H7 (cell line): ENCODE measurements at regions not wholly inside any gene's neighbourhood (a gene's known extent, or its start where the extent isn't known, plus 50 kb on each side); places are given as distances from the start of the nearest gene placed in this dataset.
A peak's percentile ranks its signal among the peaks of the same experiment; 100 is the strongest.
"Not testable (repeated sequence)": the region's sequence is repeated elsewhere in the genome, so short reads cannot be mapped to it uniquely, and the experiment has no call there.

Source experiments
- DNase-seq: peaks from one replicate; pipeline ENCODE4 v3.0.0; 2012
- H3K27me3 ChIP-seq: 2 replicates; pipeline ENCODE4 v1.6.0; 2011; ENCODE audit warnings: mild to moderate bottlenecking, low read length; ENCODE audit not compliant: control insufficient read depth, insufficient read depth
- H3K36me3 ChIP-seq: replicated peaks from 2 replicates; pipeline ENCODE4 v1.5.1; 2011; ENCODE audit warnings: low read length; ENCODE audit not compliant: control insufficient read depth, insufficient read depth
- H3K4me3 ChIP-seq: 2 replicates; pipeline ENCODE4 v1.5.1; 2011; ENCODE audit warnings: low read depth, mild to moderate bottlenecking, control low read depth, low read length, moderate library complexity; ENCODE audit not compliant: insufficient read depth

GRCh38 chr1:90811444-90811950 is 94.4 kb upstream of the BARHL2 start:
- not testable (repeated sequence) for DNase-seq, H3K4me3 ChIP-seq, H3K36me3 ChIP-seq, H3K27me3 ChIP-seq

DNA sequence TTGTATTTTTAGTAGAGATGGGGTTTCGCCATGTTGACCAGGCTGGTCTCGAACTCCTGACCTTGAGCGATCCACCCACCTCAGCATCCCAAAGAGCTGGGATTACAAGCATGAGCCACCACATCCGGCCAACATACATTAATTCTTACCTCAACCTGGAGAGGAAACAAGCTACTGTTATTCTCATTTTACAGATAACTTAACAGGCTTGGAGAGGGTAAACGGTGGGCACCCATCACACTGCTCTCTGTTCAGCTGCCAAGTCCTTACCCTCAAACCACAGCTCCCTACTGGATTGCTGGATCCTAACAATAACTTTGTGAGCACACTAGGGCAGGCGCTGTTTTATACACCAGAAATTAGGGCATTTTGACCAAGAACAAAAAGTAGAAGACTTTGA is 93.6 kb upstream of the BARHL2 start:
- Histone ChIP-seq H3K27me3 (peaks cover 4% of the 10 kb centered on the region), H3K36me3 (no peaks in the 10 kb centered on the region), H3K4me3 (no peak overlapping the region)
- DNase-seq: no peak

DNA sequence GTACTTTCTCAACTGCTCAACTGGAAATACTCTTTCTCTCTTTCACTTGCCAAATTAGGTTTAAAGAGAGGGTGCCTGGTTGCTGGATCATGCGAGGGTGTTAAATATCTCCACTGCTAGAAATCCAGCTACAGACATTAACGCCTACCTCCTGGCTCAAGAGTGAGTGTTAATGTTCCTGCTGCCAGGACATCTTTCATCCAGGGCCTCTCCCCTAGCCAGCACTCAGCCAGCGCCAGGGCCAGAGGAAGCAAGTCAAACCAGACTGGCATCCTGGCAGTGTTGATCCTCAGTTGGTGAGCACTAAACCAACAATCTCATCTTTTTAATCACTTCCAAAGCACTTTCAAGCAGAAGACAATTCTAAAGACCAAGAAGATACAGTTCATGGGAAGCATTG is 92.9 kb upstream of the BARHL2 start:
- Histone ChIP-seq H3K36me3 (no peaks in the 10 kb centered on the region), H3K27me3 (peaks cover 4% of the 10 kb centered on the region), H3K4me3 (no peak overlapping the region)
- no peak for DNase-seq

DNA sequence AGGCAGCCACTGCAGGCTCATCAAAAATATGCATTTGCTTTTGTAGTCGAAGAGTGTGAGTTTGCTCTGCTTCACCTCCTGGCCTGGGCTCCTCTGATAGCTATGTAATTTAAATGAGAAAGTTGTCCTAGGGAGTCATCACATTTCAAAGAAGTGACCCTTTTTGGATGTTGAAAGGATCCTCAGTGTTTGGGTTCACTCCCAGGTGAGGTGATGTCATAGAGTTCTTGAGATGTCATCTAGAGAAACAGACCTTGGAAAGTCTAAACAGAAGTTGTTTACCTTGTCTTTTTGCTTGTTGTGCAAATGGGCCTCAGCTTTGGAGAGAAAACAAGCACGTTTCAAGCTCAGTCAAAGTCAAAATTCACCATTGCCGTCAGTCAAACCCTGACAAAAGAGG is 92.0 kb upstream of the BARHL2 start:
- Histone ChIP-seq H3K36me3 (no peaks in the 10 kb centered on the region), H3K4me3 (no peak overlapping the region), H3K27me3 (peaks cover 4% of the 10 kb centered on the region)
- DNase-seq: peak; percentile 20

- Histone ChIP-seq H3K36me3 (no peaks in the 10 kb centered on the region), H3K27me3 (peaks cover 4% of the 10 kb centered on the region), H3K4me3 (no peak overlapping the region)
- DNase-seq: no peak
Measured at GRCh38 chr1:90807329-90807728, 90.2 kb upstream of the BARHL2 start.

- no peaks in the 10 kb centered on the region for H3K36me3 ChIP-seq
- peaks cover 2% of the 10 kb centered on the region; the same call in 1 of the 2 replicates for H3K27me3 ChIP-seq
- no peak overlapping the region for H3K4me3 ChIP-seq
- no peak for DNase-seq
Measured at GRCh38 chr1:90802622-90803021, 85.5 kb upstream of the BARHL2 start.

- no peak overlapping the region for H3K4me3 ChIP-seq
- DNase-seq: no peak
- H3K27me3 ChIP-seq: no peaks in the 10 kb centered on the region; the same call in 1 of the 2 replicates
- H3K36me3 ChIP-seq: no peaks in the 10 kb centered on the region
Measured at GRCh38 chr1:90800012-90800717, 83.1 kb upstream of the BARHL2 start.

DNA sequence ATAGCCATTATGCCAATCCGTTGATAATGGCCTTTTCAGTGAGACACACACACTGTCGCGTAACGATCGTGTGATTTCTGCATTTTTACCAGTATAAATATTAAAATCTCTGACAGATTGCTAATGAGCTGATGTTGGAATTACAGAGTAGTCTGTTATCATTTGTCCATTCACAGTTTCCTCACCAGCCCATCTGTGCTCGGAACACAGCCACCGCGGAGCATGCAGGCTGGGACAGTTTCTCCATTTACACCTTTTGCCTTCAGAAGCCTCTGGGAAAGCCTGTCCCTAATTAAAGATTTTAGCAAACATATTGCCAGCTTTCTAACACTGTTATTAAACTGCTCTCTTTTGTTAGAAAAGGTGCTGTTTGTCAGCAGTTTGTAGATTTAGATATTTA is 82.2 kb upstream of the BARHL2 start:
- no peak for DNase-seq
- H3K36me3 ChIP-seq: no peaks in the 10 kb centered on the region
- H3K27me3 ChIP-seq: no peaks in the 10 kb centered on the region; the same call in 1 of the 2 replicates
- no peak overlapping the region for H3K4me3 ChIP-seq

GRCh38 chr1:90798883-90799282 is 81.8 kb upstream of the BARHL2 start:
- Histone ChIP-seq H3K4me3 (no peak overlapping the region), H3K27me3 (no peaks in the 10 kb centered on the region; the same call in 1 of the 2 replicates), H3K36me3 (no peaks in the 10 kb centered on the region)
- DNase-seq: no peak

DNA sequence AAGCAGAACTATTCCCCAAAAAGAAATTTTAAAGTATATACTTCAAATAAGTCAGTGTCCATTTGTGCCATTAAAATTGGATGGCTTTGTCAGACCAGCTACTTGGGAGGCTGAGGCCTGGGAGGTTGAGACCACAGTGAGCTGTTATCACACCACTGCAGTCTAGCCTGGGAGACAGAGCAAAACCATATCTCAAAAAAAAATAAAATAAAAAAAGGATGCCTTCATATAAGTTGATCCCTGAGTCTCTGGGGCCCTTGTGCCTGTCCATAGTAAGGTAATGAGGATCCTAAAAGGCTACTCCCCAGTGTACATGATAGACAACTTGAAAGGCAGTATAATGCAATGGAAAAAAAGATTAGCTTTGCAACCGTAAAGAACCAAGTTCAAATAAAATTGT is 81.2 kb upstream of the BARHL2 start:
- Histone ChIP-seq H3K36me3 (no peaks in the 10 kb centered on the region), H3K4me3 (no peak overlapping the region), H3K27me3 (no peaks in the 10 kb centered on the region; the same call in 1 of the 2 replicates)
- DNase-seq: no peak

DNA sequence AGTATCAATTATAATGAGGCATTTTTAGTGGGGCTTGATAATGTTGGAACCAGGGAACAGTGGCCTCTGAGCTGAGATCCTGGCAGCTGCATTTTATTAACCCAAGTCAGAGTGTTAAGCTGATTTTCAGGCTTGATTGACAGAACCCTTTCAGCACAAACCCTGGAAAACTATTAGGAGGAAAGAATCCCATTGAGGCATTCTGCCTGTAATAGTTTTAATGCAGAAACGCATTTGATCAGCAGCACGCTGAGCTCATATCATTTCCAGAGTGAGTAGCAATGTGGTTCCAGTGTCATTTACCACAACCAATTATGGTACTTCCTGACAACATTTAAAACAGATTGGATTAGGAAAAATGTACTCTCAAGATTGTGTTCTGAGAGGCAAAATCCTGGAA is 78.3 kb upstream of the BARHL2 start:
- no peak for DNase-seq
- no peaks in the 10 kb centered on the region; the same call in 1 of the 2 replicates for H3K27me3 ChIP-seq
- H3K4me3 ChIP-seq: no peak overlapping the region
- no peaks in the 10 kb centered on the region for H3K36me3 ChIP-seq

DNA sequence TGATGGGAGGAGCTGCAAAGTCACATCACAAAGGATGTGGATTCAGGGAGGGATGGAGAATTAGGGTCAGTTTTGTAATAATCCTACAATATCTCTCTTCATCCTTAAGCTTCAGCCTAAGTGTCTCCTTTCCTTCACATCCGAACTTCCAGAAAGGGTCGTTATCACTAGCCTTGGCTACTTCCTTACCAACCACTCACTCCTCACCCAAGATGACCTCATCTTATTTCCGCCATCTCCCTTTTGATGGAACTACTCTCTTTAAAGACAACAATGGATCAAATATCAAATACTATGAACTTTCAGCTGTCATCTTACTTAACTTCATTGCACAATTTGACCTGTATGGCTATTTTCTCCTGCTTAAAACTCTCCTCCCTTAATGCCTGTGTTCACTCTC is 69.6 kb upstream of the BARHL2 start:
- Histone ChIP-seq H3K4me3 (no peak overlapping the region), H3K27me3 (no peaks in the 10 kb centered on the region), H3K36me3 (no peaks in the 10 kb centered on the region)
- DNase-seq: no peak

DNA sequence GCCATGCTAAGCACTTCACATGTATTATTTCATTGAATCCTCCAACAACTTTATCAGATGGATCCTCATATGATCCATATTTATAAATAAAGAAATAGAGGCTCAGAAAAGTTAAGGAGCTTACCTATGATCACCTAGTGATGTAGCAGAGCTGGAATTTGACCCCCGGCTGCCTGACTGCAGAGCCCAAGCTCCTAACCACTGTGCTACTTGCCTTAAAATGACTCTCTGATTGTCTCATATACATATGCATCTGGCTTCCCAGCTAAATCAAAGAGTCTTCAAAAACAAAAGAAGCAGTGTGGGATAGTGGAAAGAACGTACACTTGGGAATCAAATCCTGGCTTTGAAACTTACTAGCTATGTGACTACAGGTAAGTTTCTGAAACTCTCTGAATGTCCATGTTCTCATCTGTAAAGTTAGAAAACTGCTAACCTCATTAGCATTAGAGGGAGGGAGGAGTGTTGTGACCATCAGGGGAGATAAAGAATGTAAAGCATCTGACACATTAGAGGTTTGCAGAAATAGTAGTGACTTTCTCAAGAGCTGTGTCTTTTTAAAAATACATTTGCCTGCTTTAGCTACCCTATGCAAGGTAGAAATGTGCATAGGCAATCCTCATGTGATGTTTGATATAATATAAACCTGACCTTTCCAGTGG is 67.2 kb upstream of the BARHL2 start:
- no peak for DNase-seq
- Histone ChIP-seq H3K36me3 (no peaks in the 10 kb centered on the region), H3K27me3 (no peaks in the 10 kb centered on the region), H3K4me3 (no peak overlapping the region)

GRCh38 chr1:90783181-90783580 is 66.1 kb upstream of the BARHL2 start:
- Histone ChIP-seq H3K27me3 (no peaks in the 10 kb centered on the region), H3K4me3 (no peak overlapping the region), H3K36me3 (no peaks in the 10 kb centered on the region)
- no peak for DNase-seq

DNA sequence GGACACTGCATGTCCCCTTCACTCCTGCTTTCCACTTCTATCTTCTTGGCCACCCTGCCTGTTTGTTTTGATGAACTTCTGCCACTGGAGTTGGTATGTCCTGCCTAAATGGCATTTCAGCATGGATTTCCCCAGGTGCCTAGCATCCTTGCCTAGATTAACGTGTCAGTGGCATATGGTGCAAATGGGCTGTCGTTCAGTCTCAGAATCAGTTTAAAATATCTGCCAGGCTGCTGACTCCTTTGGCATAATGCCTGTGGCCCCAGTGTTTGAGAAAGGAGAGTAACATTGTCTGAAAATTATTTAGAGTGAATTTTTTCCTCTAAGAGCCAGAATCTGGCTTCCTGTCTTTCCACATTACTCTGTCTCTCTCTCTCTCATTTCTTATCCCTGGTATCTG is 64.9 kb upstream of the BARHL2 start:
- Histone ChIP-seq H3K36me3 (no peaks in the 10 kb centered on the region), H3K27me3 (no peaks in the 10 kb centered on the region), H3K4me3 (no peak overlapping the region)
- DNase-seq: no peak
